ENCODE measurements at regions not wholly inside any gene's neighbourhood (a gene's known extent, or its start where the extent isn't known, plus 50 kb on each side); places are given as distances from the start of the nearest gene placed in this dataset.

- H3K27ac ChIP-seq, result no peak overlapping the region
- 39 to 55% (median 41%) methylated on average over 5 of the region's 5 CpGs for WGBS, 5 donors
- DNase-seq, result no peak
- H3K36me3 ChIP-seq, result no peaks in the 10 kb centered on the region
- H3K4me1 ChIP-seq, result no peaks in the 10 kb centered on the region
- intact Hi-C loops (cut with DNase I; ENCODE audit: low total_unique reads), result no loop called here
- H3K4me3 ChIP-seq, result no peak overlapping the region
- no peaks in the 10 kb centered on the region for H3K27me3 ChIP-seq
- no peaks in the 10 kb centered on the region for H3K9me3 ChIP-seq
- no peak for TF ChIP-seq CTCF (IDR thresholded peaks at IDR 0.05)
- TF ChIP-seq POLR2AphosphoS5 (IDR thresholded peaks at IDR 0.05), result no peak
- no peak for TF ChIP-seq POLR2A (IDR thresholded peaks at IDR 0.05)
- no peak for TF ChIP-seq EP300 (IDR thresholded peaks at IDR 0.05)
Measured at GRCh38 chr1:164311377-164311776, 247.6 kb upstream of the PBX1 start.

- Histone ChIP-seq H3K4me1 (peaks cover 0 to 14% (median 5%) of the 10 kb centered on the region in 4 donors), H3K27ac (peak overlapping the region in 2 of 5 donors; percentile 57), H3K27me3 (peaks cover 0 to 11% (median 8%) of the 10 kb centered on the region in 3 donors), H3K4me3 (peak overlapping the region; percentile 42 to 53 (median 46)), H3K36me3 (no peaks in the 10 kb centered on the region), H3K9me3 (no peaks in the 10 kb centered on the region)
- WGBS, 5 donors, result 7 to 13% (median 8%) methylated on average over 29 to 56 of the region's 56 CpGs
- DNase-seq, result peak; percentile 28 to 72
- TF ChIP-seq POLR2A (IDR thresholded peaks at IDR 0.05) (no peak), CTCF (IDR thresholded peaks at IDR 0.05) (no peak), POLR2AphosphoS5 (IDR thresholded peaks at IDR 0.05) (no peak), EP300 (IDR thresholded peaks at IDR 0.05) (no peak)
- intact Hi-C loops (cut with DNase I; ENCODE audit: low total_unique reads), result no loop called here
Measured at GRCh38 chr1:164320790-164321731, 237.9 kb upstream of the PBX1 start.

- Histone ChIP-seq H3K4me3 (no peak overlapping the region), H3K27ac (no peak overlapping the region), H3K36me3 (no peaks in the 10 kb centered on the region), H3K9me3 (no peaks in the 10 kb centered on the region), H3K27me3 (peaks cover 0 to 7% (median 4%) of the 10 kb centered on the region in 3 donors), H3K4me1 (peaks cover 0 to 9% (median 5%) of the 10 kb centered on the region in 4 donors)
- intact Hi-C loops (cut with DNase I; ENCODE audit: low total_unique reads), result no loop called here
- no peak for DNase-seq
- TF ChIP-seq POLR2A (IDR thresholded peaks at IDR 0.05) (no peak), CTCF (IDR thresholded peaks at IDR 0.05) (no peak), POLR2AphosphoS5 (IDR thresholded peaks at IDR 0.05) (no peak), EP300 (IDR thresholded peaks at IDR 0.05) (no peak)
- 83 to 92% (median 86%) methylated on average over 6 of the region's 6 CpGs for WGBS, 5 donors
Measured at GRCh38 chr1:164325786-164326185, 233.2 kb upstream of the PBX1 start.

GRCh38 chr1:164333387-164333786 lies 225.6 kb upstream of the PBX1 start:
- DNase-seq, result no peak
- no peaks in the 10 kb centered on the region for H3K27me3 ChIP-seq
- no peak for TF ChIP-seq POLR2AphosphoS5 (IDR thresholded peaks at IDR 0.05)
- no peak for TF ChIP-seq EP300 (IDR thresholded peaks at IDR 0.05)
- no peak for TF ChIP-seq CTCF (IDR thresholded peaks at IDR 0.05)
- no peak for TF ChIP-seq POLR2A (IDR thresholded peaks at IDR 0.05)
- peaks cover 0 to 13% (median 0%) of the 10 kb centered on the region in 4 donors for H3K4me1 ChIP-seq
- WGBS, 5 donors, result 82 to 91% (median 87%) methylated on average over 5 of the region's 5 CpGs
- no peak overlapping the region for H3K4me3 ChIP-seq
- no peak overlapping the region for H3K27ac ChIP-seq
- no peaks in the 10 kb centered on the region for H3K36me3 ChIP-seq
- no peaks in the 10 kb centered on the region for H3K9me3 ChIP-seq
- intact Hi-C loops (cut with DNase I; ENCODE audit: low total_unique reads), result no loop called here
